ENCODE measurements at regions not wholly inside any gene's neighbourhood (a gene's known extent, or its start where the extent isn't known, plus 50 kb on each side); places are given as distances from the start of the nearest gene placed in this dataset.

GRCh38 chr21:27201197-27201596, 234.3 kb upstream of the ADAMTS5 start:
- DNase-seq (no peak), ATAC-seq (no peak)
- intact Hi-C loops (cut with DNase I): no loop called here
- Histone ChIP-seq H3K4me3 (no peak overlapping the region), H3K4me1 (no peaks in the 10 kb centered on the region), H3K9me3 (peaks cover 0 to 9% (median 0%) of the 10 kb centered on the region in 11 donors), H3K27me3 (no peaks in the 10 kb centered on the region), H3K36me3 (no peaks in the 10 kb centered on the region), H3K27ac (no peak overlapping the region)
- 93 to 96% methylated on average over 3 of the region's 3 CpGs for WGBS, 2 donors
- TF ChIP-seq CTCF (IDR thresholded peaks at IDR 0.05): no peak

GRCh38 chr21:27196651-27197050, 229.8 kb upstream of the ADAMTS5 start:
- no peak overlapping the region for H3K27ac ChIP-seq
- no peaks in the 10 kb centered on the region for H3K36me3 ChIP-seq
- TF ChIP-seq CTCF (IDR thresholded peaks at IDR 0.05): no peak
- H3K27me3 ChIP-seq: no peaks in the 10 kb centered on the region
- no peak overlapping the region for H3K4me3 ChIP-seq
- no peak for ATAC-seq
- no peak for DNase-seq
- H3K9me3 ChIP-seq: peaks cover 0 to 11% (median 0%) of the 10 kb centered on the region in 11 donors
- H3K4me1 ChIP-seq: no peaks in the 10 kb centered on the region
- WGBS, 2 donors: 93 to 94% methylated on average over 3 of the region's 3 CpGs
- intact Hi-C loops (cut with DNase I): no loop called here

GRCh38 chr21:27192281-27192949, 225.5 kb upstream of the ADAMTS5 start:
- no peak for TF ChIP-seq CTCF (IDR thresholded peaks at IDR 0.05)
- Histone ChIP-seq H3K4me3 (no peak overlapping the region), H3K27me3 (no peaks in the 10 kb centered on the region), H3K36me3 (no peaks in the 10 kb centered on the region), H3K27ac (no peak overlapping the region), H3K9me3 (peaks cover 0 to 8% (median 0%) of the 10 kb centered on the region in 11 donors), H3K4me1 (no peaks in the 10 kb centered on the region)
- DNase-seq: no peak
- WGBS, 2 donors: 78% methylated on average over 3 of the region's 3 CpGs
- intact Hi-C loops (cut with DNase I): no loop called here
- ATAC-seq: no peak

- Histone ChIP-seq H3K27ac (no peak overlapping the region), H3K4me1 (no peaks in the 10 kb centered on the region), H3K9me3 (peaks cover 0 to 8% (median 0%) of the 10 kb centered on the region in 11 donors), H3K4me3 (no peak overlapping the region), H3K27me3 (no peaks in the 10 kb centered on the region), H3K36me3 (no peaks in the 10 kb centered on the region)
- intact Hi-C loops (cut with DNase I): no loop called here
- no peak for TF ChIP-seq CTCF (IDR thresholded peaks at IDR 0.05)
- ATAC-seq (no peak), DNase-seq (no peak)
- WGBS, 2 donors: 90 to 96% methylated on average over 1 of the region's 1 CpG
These were observed 223.7 kb upstream of the ADAMTS5 start for GRCh38 chr21:27190601-27191000.

All from heart right ventricle (tissue), 16 donors.